HepG2 (cell line): ENCODE measurements at regions not wholly inside any gene's neighbourhood (a gene's known extent, or its start where the extent isn't known, plus 50 kb on each side); places are given as distances from the start of the nearest gene placed in this dataset.

Experiments used
- ATAC-seq: fragments of 200-7000 bp; cut with Tn5 transposase; 3 replicates; pipeline ENCODE4 v1.9.1; 2020; ENCODE audit warnings: mild to moderate bottlenecking, moderate library complexity
- BruUV-seq: library from RNA; stranded (reverse); fragments of 400-500 nt; replicated peaks from 2 replicates; lab custom pipeline; 2021; lab: Mats Ljungman, UMichigan
- CTCF ChIA-PET: fragments of 300-600 bp; formaldehyde crosslinking; extraction: SDS; loops from one replicate; lab custom pipeline; 2021; ENCODE audit warnings: low total read pairs, inconsistent platforms, low intra/inter-chr PET ratio; lab: Yijun Ruan, JAX
- POLR2A ChIA-PET: fragments of 350-600 bp; sonication (Branson Sonifier 250); formaldehyde crosslinking; loops from one replicate; lab custom pipeline; 2020; ENCODE audit warnings: antibody characterized with exemption, inconsistent platforms; lab: Yijun Ruan, JAX
- DNase-seq: peaks from one replicate; pipeline ENCODE4 v3.0.0-alpha.2; 2015; ENCODE audit warnings: low spot score
- FAIRE-seq: peaks from 3 replicates; lab custom pipeline; 2011; peaks lifted over from hg19 to GRCh38; lab: Jason Lieb, UNC
- H2AFZ ChIP-seq: one replicate; pipeline ENCODE4 v1.6.1; 2011; ENCODE audit warnings: low read length, inconsistent platforms
- H3K27ac ChIP-seq: fragments of 300-600 bp; 3 replicates; pipeline ENCODE4 v1.8.0; 2011; ENCODE audit warnings: mixed run types, mild to moderate bottlenecking, mixed read lengths, low read length, inconsistent platforms; ENCODE audit not compliant: insufficient read depth; ENCODE audit errors: extremely low read length
- H3K27me3 ChIP-seq, 2 experiments: fragments of 200-600 bp in 1 of 2; 2 replicates in 1 of 2; 3 replicates in 1 of 2; pipeline versions ENCODE4 v1.6.0 to v1.8.0; 2011; ENCODE audit warnings: low read length in 2 of 2, mild to moderate bottlenecking in 2 of 2, moderate library complexity in 2 of 2, inconsistent platforms in 1 of 2; ENCODE audit not compliant: insufficient read depth in 2 of 2, control insufficient read depth in 1 of 2
- H3K36me3 ChIP-seq, 2 experiments: fragments of 200-600 bp in 1 of 2; replicated peaks in 1 of 2; 2 replicates in 1 of 2; 3 replicates in 1 of 2; pipeline versions ENCODE4 v1.5.1 to v1.8.0; 2011; ENCODE audit warnings: low read length in 2 of 2, inconsistent platforms in 1 of 2; ENCODE audit not compliant: insufficient read depth in 2 of 2, control insufficient read depth in 1 of 2
- H3K4me1 ChIP-seq: 2 replicates; pipeline ENCODE4 v1.5.1; 2012; ENCODE audit warnings: low read length, inconsistent platforms; ENCODE audit not compliant: insufficient read depth
- H3K4me2 ChIP-seq: 2 replicates; pipeline ENCODE4 v1.6.0; 2011; ENCODE audit warnings: low read depth, low read length, inconsistent platforms
- H3K4me3 ChIP-seq, 3 experiments: fragments of 200-600 bp in 1 of 3; sonication (generic), shearing (Covaris generic) in 1 of 3; replicated peaks in 1 of 3; 2 replicates each; pipeline ENCODE4 v1.5.1; 2011 to 2016; ENCODE audit warnings: low read length in 3 of 3, inconsistent platforms in 2 of 3, low read depth in 2 of 3, mild to moderate bottlenecking in 2 of 3, control low read depth in 1 of 3, mixed read lengths in 1 of 3; ENCODE audit not compliant: insufficient read depth in 1 of 3
- H3K79me2 ChIP-seq: one replicate; pipeline ENCODE4 v1.6.1; 2011; ENCODE audit warnings: low read length, inconsistent platforms; ENCODE audit not compliant: insufficient read depth
- H3K9ac ChIP-seq: 2 replicates; pipeline ENCODE4 v1.6.0; 2011; ENCODE audit warnings: mild to moderate bottlenecking, low read depth, low read length, inconsistent platforms; ENCODE audit not compliant: insufficient read depth
- H3K9me3 ChIP-seq: 2 replicates; pipeline ENCODE4 v1.5.1; 2012; ENCODE audit warnings: mild to moderate bottlenecking, low read length
- H4K20me1 ChIP-seq: 2 replicates; pipeline ENCODE4 v1.6.0; 2011; ENCODE audit warnings: inconsistent platforms, mild to moderate bottlenecking, low read length, moderate library complexity; ENCODE audit not compliant: insufficient read depth
- ATF4 ChIP-seq, 2 experiments: fragments of 450-650 bp in 1 of 2; sonication (generic) in 1 of 2; formaldehyde crosslinking; IDR thresholded peaks; 2 replicates each; pipeline versions ENCODE4 v1.5.0 to v1.8.0; 2020 to 2022; ENCODE audit warnings: mild to moderate bottlenecking in 1 of 2, missing genetic modification reagents in 1 of 2
- ATF6 ChIP-seq: sonication (generic); formaldehyde crosslinking; conservative IDR thresholded peaks from 2 replicates; pipeline ENCODE4 v1.4.0; 2020; ENCODE audit warnings: missing genetic modification reagents
- CHCHD3 ChIP-seq: sonication (generic); formaldehyde crosslinking; IDR thresholded peaks from 2 replicates; pipeline ENCODE4 v1.8.0; 2022; ENCODE audit warnings: mild to moderate bottlenecking, missing genetic modification reagents, moderate library complexity
- DMTF1 ChIP-seq: sonication (generic); formaldehyde crosslinking; IDR thresholded peaks from 2 replicates; pipeline ENCODE4 v1.4.0; 2020; ENCODE audit warnings: mild to moderate bottlenecking, missing genetic modification reagents
- FOXP4 ChIP-seq: sonication (generic); formaldehyde crosslinking; IDR thresholded peaks from 2 replicates; pipeline ENCODE4 v1.4.0; 2020; ENCODE audit warnings: missing genetic modification reagents
- KDM5B ChIP-seq: sonication (generic); formaldehyde crosslinking; IDR thresholded peaks from 2 replicates; pipeline ENCODE4 v1.4.0; 2020; ENCODE audit warnings: missing genetic modification reagents, mild to moderate bottlenecking, borderline replicate concordance
- MZF1 ChIP-seq: sonication (generic); formaldehyde crosslinking; IDR thresholded peaks from 2 replicates; pipeline ENCODE4 v1.8.1; 2023; ENCODE audit warnings: mild to moderate bottlenecking, missing genetic modification reagents, borderline replicate concordance
- NFE2L2 ChIP-seq: fragments of 150-350 bp; IDR thresholded peaks from 2 replicates; pipeline ENCODE4 v1.6.1; 2014; ENCODE audit warnings: low read length
- ZFY ChIP-seq: sonication (generic); formaldehyde crosslinking; IDR thresholded peaks from 2 replicates; pipeline ENCODE4 v1.4.0; 2020; ENCODE audit warnings: missing genetic modification reagents
- ZNF362 ChIP-seq: sonication (generic); formaldehyde crosslinking; IDR thresholded peaks from 2 replicates; pipeline ENCODE4 v1.4.0; 2020; ENCODE audit warnings: missing genetic modification reagents, mild to moderate bottlenecking, borderline replicate concordance
- ZNF501 ChIP-seq: sonication (generic); formaldehyde crosslinking; IDR thresholded peaks from 2 replicates; pipeline ENCODE4 v1.5.1; 2020; ENCODE audit warnings: mild to moderate bottlenecking, moderate library complexity, missing genetic modification reagents
- ZNF550 ChIP-seq: sonication (generic); formaldehyde crosslinking; IDR thresholded peaks from 2 replicates; pipeline ENCODE4 v1.4.0; 2020; ENCODE audit warnings: mild to moderate bottlenecking, missing genetic modification reagents, borderline replicate concordance
- ZNF776 ChIP-seq: sonication (generic); formaldehyde crosslinking; IDR thresholded peaks from 2 replicates; pipeline ENCODE4 v1.4.0; 2020; ENCODE audit warnings: mild to moderate bottlenecking, missing genetic modification reagents
- ZNF841 ChIP-seq: sonication (generic); formaldehyde crosslinking; IDR thresholded peaks from 2 replicates; pipeline ENCODE4 v1.8.1; 2023; ENCODE audit warnings: missing genetic modification reagents, borderline replicate concordance
- ZNF883 ChIP-seq: sonication (generic); formaldehyde crosslinking; IDR thresholded peaks from 2 replicates; pipeline ENCODE4 v1.5.1; 2020; ENCODE audit warnings: mild to moderate bottlenecking, missing genetic modification reagents; ENCODE audit errors: not compliant biosample characterization
- ZSCAN12 ChIP-seq: sonication (generic); formaldehyde crosslinking; IDR thresholded peaks from 2 replicates; pipeline ENCODE4 v1.9.0; 2021; ENCODE audit warnings: mild to moderate bottlenecking, missing genetic modification reagents
- ZSCAN30 ChIP-seq: sonication (generic); formaldehyde crosslinking; IDR thresholded peaks from 2 replicates; pipeline ENCODE4 v1.5.0; 2020; ENCODE audit warnings: mild to moderate bottlenecking, missing genetic modification reagents
- WGBS: methylation state at CpG from one replicate; pipeline ENCODE4 v1.1.6; 2017; ENCODE audit warnings: low lambda C conversion rate; 5-methylcytosine and 5-hydroxymethylcytosine counted together
- in situ Hi-C: cut with HindIII; loops from 2 replicates; pipeline ENCODE4 v1.10.0; 2017; ENCODE audit warnings: low pct_unique_long_range_greater_than_20kb; ENCODE audit not compliant: extremely low pct_ligation_motif_present
- intact Hi-C: fragments of 100-400 bp; cut with micrococcal nuclease; formaldehyde crosslinking; loops from one replicate; pipeline ENCODE4 v1.10.0; 2022; ENCODE audit not compliant: unreplicated experiment

- H3K4me1 ChIP-seq, result no peaks in the 10 kb centered on the region
- H2AFZ ChIP-seq, result no peak overlapping the region
- peaks cover 0 to 1% of the 10 kb centered on the region in 2 experiments; a peak in 1 of 5 replicates for H3K27me3 ChIP-seq
- FAIRE-seq, result peak; percentile 39
- no TSS peak for BruUV-seq
- 4% methylated on average over 3 of the region's 3 CpGs for WGBS
- H3K79me2 ChIP-seq, result no peaks in the 10 kb centered on the region
- ChIA-PET POLR2A (no interaction called here), CTCF (no interaction called here)
- no peak overlapping the region for H3K9ac ChIP-seq
- in situ Hi-C loops (no loop called here), intact Hi-C loops (no loop called here)
- no peak overlapping the region for H3K4me3 ChIP-seq
- H4K20me1 ChIP-seq, result no peaks in the 10 kb centered on the region
- no peak for DNase-seq
- no peak overlapping the region for H3K4me2 ChIP-seq
- TF ChIP-seq ZFY (CRISPR knock-in tag), result no peak
- no peak for TF ChIP-seq DMTF1 (CRISPR knock-in tag)
- no peak for TF ChIP-seq ZSCAN30
- TF ChIP-seq NFE2L2, result no peak
- no peak for TF ChIP-seq ATF6 (CRISPR knock-in tag)
- TF ChIP-seq ZNF883 (CRISPR knock-in tag), result no peak
- no peak for TF ChIP-seq ZSCAN12 (CRISPR knock-in tag)
- TF ChIP-seq ATF4 (CRISPR knock-in tag; IDR thresholded peaks at IDR 0.05), result no peak
- TF ChIP-seq KDM5B (CRISPR knock-in tag), result no peak
- no peak for TF ChIP-seq ZNF841 (CRISPR knock-in tag)
- no peak for TF ChIP-seq ZNF776
- TF ChIP-seq MZF1 (CRISPR knock-in tag), result no peak
- TF ChIP-seq CHCHD3 (CRISPR knock-in tag), result no peak
- TF ChIP-seq FOXP4 (CRISPR knock-in tag), result no peak
- TF ChIP-seq ZNF550 (CRISPR knock-in tag), result no peak
- TF ChIP-seq ZNF501 (CRISPR knock-in tag), result no peak
- no peak for TF ChIP-seq ZNF362 (CRISPR knock-in tag)
- H3K36me3 ChIP-seq, result no peaks in the 10 kb centered on the region
- H3K9me3 ChIP-seq, result no peaks in the 10 kb centered on the region
- H3K27ac ChIP-seq, result no peak overlapping the region
- no peak for ATAC-seq
Measured at GRCh38 chr2:151095463-151095862, 166.2 kb downstream of the RBM43 start.
